ENCODE measurements at regions not wholly inside any gene's neighbourhood (a gene's known extent, or its start where the extent isn't known, plus 50 kb on each side); places are given as distances from the start of the nearest gene placed in this dataset.

DNA sequence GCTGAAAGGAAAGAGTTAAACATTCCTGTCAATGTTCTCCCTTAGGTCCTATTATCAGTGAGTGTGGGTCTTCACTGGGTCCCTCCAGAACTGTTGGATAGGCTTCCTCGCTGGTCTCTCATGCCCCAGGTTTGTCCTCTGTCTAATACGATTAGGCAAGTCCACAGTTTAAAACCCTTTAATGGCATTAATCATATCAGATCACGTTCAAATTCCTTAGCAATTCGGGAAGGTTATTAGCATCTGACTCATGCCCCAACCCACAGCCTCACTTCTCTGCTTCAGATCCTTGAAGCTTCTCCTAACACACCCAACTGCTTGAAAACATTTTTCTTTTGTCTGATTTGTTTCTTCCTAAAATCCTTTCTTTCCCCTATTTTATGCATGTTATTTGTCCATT lies 224.3 kb upstream of the ATP10A start:
- TF ChIP-seq CTCF (IDR thresholded peaks at IDR 0.05): no peak
- DNase-seq (ENCODE audit: low spot score): no peak

DNA sequence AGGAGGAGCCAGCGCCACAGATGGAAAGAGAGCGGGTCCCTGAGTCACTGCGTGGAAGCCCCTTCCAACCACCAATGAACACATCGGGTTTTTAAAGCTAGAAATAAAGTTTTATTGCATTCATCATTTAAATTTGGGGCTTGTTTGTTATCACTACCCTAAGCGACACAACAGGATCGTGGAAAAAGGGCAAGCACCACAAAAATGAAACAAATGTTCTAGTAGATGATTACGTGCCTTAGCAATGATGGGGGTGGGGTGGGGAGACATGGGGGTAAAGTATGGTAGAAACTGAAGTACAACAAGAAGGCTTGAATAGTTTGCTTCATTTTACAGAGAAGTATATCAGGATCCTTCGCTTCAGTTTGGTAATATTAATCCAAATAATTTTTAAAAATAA lies 221.6 kb upstream of the ATP10A start:
- ATAC-seq (ENCODE audit: insufficient number of reproducible peaks, low FRiP score, low read depth) (no peak), DNase-seq (ENCODE audit: low spot score) (no peak)
- peaks cover 5 to 12% of the 10 kb centered on the region in 2 donors for H3K4me1 ChIP-seq (ENCODE audit: control insufficient read depth in 1 of 2, low read depth in 2 of 2)
- H3K4me3 ChIP-seq: no peak overlapping the region
- H3K9me3 ChIP-seq: no peaks in the 10 kb centered on the region
- no peak overlapping the region for H3K27ac ChIP-seq
- no peak for TF ChIP-seq CTCF (IDR thresholded peaks at IDR 0.05)
- H3K36me3 ChIP-seq: no peaks in the 10 kb centered on the region
- H3K27me3 ChIP-seq (replicated peaks; ENCODE audit: insufficient read depth): no peaks in the 10 kb centered on the region

More for the DNA sequence above, 224.3 kb upstream of the ATP10A start:
- H3K4me3 ChIP-seq: no peak overlapping the region
- no peaks in the 10 kb centered on the region for H3K36me3 ChIP-seq
- no peak overlapping the region for H3K27ac ChIP-seq
- H3K27me3 ChIP-seq (replicated peaks; ENCODE audit: insufficient read depth): no peaks in the 10 kb centered on the region
- peaks cover 5 to 12% of the 10 kb centered on the region in 2 donors for H3K4me1 ChIP-seq (ENCODE audit: control insufficient read depth in 1 of 2, low read depth in 2 of 2)
- no peak for ATAC-seq (ENCODE audit: insufficient number of reproducible peaks, low FRiP score, low read depth)
- no peaks in the 10 kb centered on the region for H3K9me3 ChIP-seq

- H3K9me3 ChIP-seq: no peaks in the 10 kb centered on the region
- H3K27ac ChIP-seq: peak overlapping the region in 1 of 2 donors; percentile 86
- ATAC-seq (ENCODE audit: insufficient number of reproducible peaks, low FRiP score, low read depth) (no peak), DNase-seq (ENCODE audit: low spot score) (no peak)
- H3K27me3 ChIP-seq (replicated peaks; ENCODE audit: insufficient read depth): no peaks in the 10 kb centered on the region
- H3K4me3 ChIP-seq: no peak overlapping the region
- peaks cover 5 to 12% of the 10 kb centered on the region in 2 donors for H3K4me1 ChIP-seq (ENCODE audit: control insufficient read depth in 1 of 2, low read depth in 2 of 2)
- no peaks in the 10 kb centered on the region for H3K36me3 ChIP-seq
- TF ChIP-seq CTCF (IDR thresholded peaks at IDR 0.05): no peak
These were observed 220.8 kb upstream of the ATP10A start for GRCh38 chr15:26083896-26084295.

- Histone ChIP-seq H3K4me1 (ENCODE audit: control insufficient read depth in 1 of 2, low read depth in 2 of 2) (peaks cover 5 to 12% of the 10 kb centered on the region in 2 donors), H3K27me3 (replicated peaks; ENCODE audit: insufficient read depth) (no peaks in the 10 kb centered on the region), H3K27ac (peak overlapping the region; percentile 86 to 93), H3K4me3 (peak overlapping the region; percentile 98), H3K36me3 (no peaks in the 10 kb centered on the region), H3K9me3 (no peaks in the 10 kb centered on the region)
- DNase-seq (ENCODE audit: low spot score) (no peak), ATAC-seq (ENCODE audit: insufficient number of reproducible peaks, low FRiP score, low read depth) (no peak)
- TF ChIP-seq CTCF (IDR thresholded peaks at IDR 0.05): no peak
These were observed 220.3 kb upstream of the ATP10A start for GRCh38 chr15:26083457-26083856.

- Histone ChIP-seq H3K27me3 (replicated peaks; ENCODE audit: insufficient read depth) (no peaks in the 10 kb centered on the region), H3K4me1 (ENCODE audit: control insufficient read depth in 1 of 2, low read depth in 2 of 2) (peaks cover 5 to 12% of the 10 kb centered on the region in 2 donors), H3K27ac (peak overlapping the region; percentile 86 to 93), H3K36me3 (no peaks in the 10 kb centered on the region), H3K9me3 (no peaks in the 10 kb centered on the region), H3K4me3 (peak overlapping the region; percentile 98)
- peak; percentile 97 for ATAC-seq (ENCODE audit: insufficient number of reproducible peaks, low FRiP score, low read depth)
- TF ChIP-seq CTCF (IDR thresholded peaks at IDR 0.05): peak; percentile 15
- DNase-seq (ENCODE audit: low spot score): peak; percentile 89
These were observed 219.3 kb upstream of the ATP10A start for GRCh38 chr15:26082221-26083109.

Data from thoracic aorta (tissue), 2 donors.